NOMO-1 treated with DMSO at 0.1 percent for 48 hours (cell line): ENCODE measurements at regions not wholly inside any gene's neighbourhood (a gene's known extent, or its start where the extent isn't known, plus 50 kb on each side); places are given as distances from the start of the nearest gene placed in this dataset.

Experiments used
- DNase-seq: peaks from one replicate; lab custom pipeline; 2025; ENCODE audit not compliant: unreplicated experiment; lab: John Stamatoyannopoulos, UW

GRCh38 chr21:19565587-19565986 is 1162.0 kb upstream of the TMPRSS15 start:
- no peak for DNase-seq

DNA sequence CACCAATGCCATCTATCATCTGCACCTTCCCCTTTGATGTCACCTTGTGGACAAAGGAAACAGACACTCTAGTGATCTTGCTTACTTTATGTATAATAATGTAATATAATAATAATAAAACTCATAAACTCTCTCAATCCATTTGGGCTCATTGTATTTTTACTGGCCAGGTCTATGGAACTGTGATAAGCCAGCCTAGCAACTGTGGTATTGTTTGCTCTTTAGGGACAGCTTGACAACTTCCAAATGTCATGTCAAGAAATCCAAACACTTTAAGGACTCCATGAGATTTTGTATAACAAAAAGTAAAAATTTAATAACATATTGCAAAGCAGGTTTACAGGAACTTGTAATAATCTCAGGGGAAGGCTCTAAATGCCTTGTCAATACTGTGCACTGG is 1163.4 kb upstream of the TMPRSS15 start:
- no peak for DNase-seq

GRCh38 chr21:19577381-19577780 is 1173.8 kb upstream of the TMPRSS15 start:
- no peak for DNase-seq

DNA sequence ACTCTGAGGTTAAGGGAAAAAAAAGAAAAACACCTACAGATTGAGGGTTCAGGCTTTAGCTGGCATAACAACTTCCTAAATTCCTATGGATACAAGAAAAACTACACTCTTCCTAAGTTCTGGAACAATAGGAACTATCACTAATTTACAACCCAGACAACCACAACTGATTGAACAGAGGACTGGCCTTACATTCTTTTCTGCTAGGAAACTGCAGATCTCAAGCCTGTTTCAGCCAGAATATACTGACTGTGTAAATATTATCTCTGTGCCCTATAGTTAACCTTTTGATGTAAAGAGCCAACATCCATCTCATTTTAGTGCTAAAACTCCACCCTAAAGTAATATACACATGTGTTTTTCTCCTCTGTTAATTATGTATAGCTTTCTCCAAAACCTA is 1186.5 kb upstream of the TMPRSS15 start:
- no peak for DNase-seq

- no peak for DNase-seq
Measured at GRCh38 chr21:19603011-19603593, 1199.5 kb upstream of the TMPRSS15 start.

- no peak for DNase-seq
Measured at GRCh38 chr21:19608101-19608621, 1204.6 kb upstream of the TMPRSS15 start.

DNA sequence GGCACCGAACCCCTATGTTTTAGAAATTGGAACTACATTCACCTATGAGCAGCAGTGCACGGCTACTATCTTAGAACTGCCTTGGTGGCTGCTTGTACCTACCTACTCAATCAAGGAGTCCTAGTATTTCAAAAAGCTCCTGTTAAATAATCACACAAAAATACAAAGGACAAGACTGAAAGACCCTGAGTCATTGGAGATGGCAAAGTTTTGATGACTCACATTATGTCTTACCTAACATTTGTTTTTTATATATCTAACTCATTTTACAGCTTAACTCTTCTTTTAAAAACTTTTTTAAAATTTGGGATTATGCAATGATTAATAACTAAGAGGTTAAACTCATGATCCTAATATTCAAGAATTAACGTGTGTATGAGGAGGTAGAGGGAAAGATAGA is 1206.0 kb upstream of the TMPRSS15 start:
- no peak for DNase-seq

GRCh38 chr21:19621837-19622496 is 1218.4 kb upstream of the TMPRSS15 start:
- DNase-seq = no peak

- no peak for DNase-seq
Measured at GRCh38 chr21:19640964-19641363, 1237.4 kb upstream of the TMPRSS15 start.

DNA sequence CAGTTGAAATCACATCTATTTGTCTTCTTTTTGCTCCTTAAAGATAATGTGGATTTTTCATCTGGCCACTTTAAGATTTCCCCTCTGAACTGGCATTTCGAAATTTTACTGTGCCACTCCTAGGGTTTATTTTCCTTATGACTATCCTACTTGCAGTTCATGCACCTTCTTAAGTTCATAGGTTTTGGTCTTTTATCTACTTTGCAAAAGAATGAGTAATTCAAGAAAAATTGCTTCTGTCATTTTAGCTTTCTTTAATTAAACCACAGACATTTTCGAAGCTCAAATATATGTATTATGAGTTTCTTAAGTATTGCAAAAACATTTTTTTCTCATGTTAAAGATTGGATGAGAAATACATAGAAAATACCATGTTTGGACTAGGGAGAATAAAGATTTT is 1244.8 kb upstream of the TMPRSS15 start:
- DNase-seq = no peak

DNA sequence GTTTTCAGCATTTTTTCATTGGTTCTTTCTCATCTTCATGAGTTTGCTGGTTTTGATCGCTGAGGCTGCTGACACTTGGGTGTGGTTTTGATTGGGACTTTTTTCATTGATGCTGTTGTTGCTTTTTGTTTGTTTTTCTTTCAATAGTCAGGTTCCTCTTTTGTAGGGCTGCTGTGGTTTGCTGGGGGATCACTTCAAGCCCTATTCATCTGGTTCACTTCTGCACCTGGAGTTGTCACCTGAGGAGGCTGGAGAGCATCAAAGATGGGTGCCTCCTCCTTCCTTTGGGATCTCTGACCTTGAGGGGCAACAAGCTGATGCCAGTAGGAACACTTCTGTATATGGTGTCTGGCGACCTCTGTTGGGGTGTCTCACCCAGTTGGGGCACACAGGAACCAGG is 1279.9 kb upstream of the TMPRSS15 start:
- DNase-seq = no peak

DNA sequence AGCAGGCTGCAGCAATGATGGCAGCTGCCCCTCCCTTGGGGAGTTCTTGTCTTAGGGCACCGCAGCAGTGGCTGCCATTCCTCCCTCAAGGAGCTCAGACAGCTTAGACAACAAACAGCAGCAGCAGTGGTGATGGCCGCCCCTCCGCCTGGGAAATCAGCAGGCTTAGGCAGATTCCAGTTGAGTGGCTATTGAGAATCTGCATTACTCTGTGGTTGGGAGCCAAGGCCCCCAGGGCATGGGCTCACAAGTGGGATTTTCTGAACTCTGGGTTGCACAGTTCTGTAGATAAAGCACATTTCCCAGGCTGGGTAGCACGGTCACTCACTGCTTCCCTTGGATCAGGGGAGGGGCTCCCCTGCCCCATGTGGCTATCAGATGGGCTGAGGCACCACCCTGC is 1280.7 kb upstream of the TMPRSS15 start:
- no peak for DNase-seq

DNA sequence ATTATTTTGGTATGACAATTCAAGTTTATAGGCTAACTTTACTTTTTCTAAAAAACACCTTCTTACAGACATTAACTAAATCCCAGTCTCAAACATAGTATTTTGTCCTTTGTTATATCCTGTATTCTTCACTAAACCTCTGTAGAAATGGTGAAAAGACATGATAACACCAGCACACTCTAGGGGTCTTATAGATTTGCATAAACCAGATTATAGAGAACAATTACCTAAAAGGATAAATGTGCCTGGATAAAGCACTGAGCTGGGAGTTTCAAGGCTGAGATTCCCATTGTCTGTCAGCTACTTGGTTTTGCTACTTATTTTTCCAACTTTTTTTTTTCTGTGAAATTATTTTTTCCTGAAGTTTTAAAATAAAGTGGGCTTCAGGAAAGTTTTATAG is 1288.6 kb upstream of the TMPRSS15 start:
- DNase-seq = no peak

- no peak for DNase-seq
Measured at GRCh38 chr21:19695796-19696195, 1292.2 kb upstream of the TMPRSS15 start.

DNA sequence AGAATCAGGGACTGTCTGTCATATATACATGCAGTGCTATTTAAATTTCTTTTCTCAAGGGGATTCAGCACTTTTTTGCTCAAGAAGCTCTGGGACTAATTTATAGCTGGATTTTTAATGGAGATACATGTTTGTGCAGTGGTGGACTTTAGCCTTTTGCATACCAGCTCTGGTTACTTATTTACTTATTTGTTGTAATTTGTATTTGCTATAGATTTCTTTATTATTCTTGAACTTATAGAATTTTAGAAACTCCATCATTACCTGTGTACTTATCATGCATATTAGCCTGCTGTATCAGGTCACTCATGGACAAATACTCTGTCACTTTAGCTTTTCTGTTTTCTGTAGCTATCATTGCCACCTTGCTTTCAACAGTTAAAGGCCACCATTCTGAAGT is 1296.9 kb upstream of the TMPRSS15 start:
- no peak for DNase-seq

GRCh38 chr21:19702726-19703125 is 1295.5 kb upstream of the NCAM2 start:
- no peak for DNase-seq

DNA sequence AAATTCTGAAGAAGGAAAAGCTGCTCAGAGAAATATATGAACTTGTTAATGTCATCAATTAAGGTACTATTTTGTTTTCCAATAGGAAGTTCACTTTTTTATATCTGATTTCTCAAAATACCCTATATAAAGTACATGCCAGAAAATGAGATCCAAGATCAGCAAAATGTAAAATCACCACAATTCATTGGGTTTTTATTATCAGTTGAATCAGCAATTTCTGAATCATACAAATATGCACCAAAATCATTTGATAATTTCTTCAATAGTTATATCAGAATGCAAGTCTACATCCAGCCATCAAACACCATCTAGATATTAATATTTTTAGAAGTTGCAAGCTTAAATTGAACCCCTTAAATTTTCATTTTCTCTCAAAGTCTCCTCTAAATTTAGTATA is 1293.4 kb upstream of the NCAM2 start:
- DNase-seq = no peak

- no peak for DNase-seq
Measured at GRCh38 chr21:19712441-19712840, 1285.8 kb upstream of the NCAM2 start.

GRCh38 chr21:19713313-19713712 is 1284.9 kb upstream of the NCAM2 start:
- DNase-seq = no peak

DNA sequence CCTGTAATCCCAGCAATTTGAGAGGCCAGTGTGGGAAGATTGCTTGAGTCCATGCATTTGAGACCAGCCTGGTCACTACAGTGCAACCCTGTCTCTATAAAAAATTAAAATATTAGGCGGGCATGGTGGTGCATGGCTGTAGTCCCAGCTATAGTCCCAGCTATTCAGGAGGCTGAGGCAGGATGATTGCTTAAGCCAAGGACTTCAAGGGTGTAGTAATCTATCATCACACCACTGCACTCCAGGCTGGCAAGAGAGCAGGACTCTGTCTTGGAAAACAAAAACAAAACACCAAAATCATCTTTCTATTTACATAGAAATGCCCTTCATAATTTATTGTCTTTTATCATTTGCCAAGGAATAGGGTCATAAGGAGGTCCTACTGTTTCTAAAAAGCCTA is 1274.1 kb upstream of the NCAM2 start:
- no peak for DNase-seq

GRCh38 chr21:19731251-19731650 is 1267.0 kb upstream of the NCAM2 start:
- no peak for DNase-seq

DNA sequence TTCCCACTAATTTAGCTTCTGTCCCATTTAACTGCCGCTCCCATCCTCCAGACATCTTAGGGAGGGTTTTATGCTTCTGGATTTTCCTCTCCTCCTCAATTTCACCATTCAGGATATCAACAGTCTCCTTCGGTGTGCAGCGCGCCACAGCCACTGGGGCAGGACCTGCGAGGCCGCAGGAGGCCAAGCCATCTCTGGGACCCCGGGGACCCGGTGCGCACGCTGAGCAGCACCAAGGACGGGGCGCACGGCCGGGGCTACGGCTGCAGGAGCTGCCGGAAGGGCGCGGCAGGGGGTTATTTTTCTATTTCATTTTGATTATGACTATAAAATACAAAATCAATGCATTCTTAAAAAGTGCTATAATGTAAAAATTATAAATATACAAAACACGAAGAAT is 1238.4 kb upstream of the NCAM2 start:
- DNase-seq = no peak

GRCh38 chr21:19767546-19767945 is 1230.7 kb upstream of the NCAM2 start:
- DNase-seq = no peak
